Heart left ventricle (tissue), 16 donors: ENCODE measurements at regions not wholly inside any gene's neighbourhood (a gene's known extent, or its start where the extent isn't known, plus 50 kb on each side); places are given as distances from the start of the nearest gene placed in this dataset.

Experiments
- ATAC-seq, 4 donors: fragments of 200-7000 bp; cut with Tn5 transposase; one replicate each; pipeline ENCODE4 v1.9.1; 2020 to 2022; ENCODE audit warnings: moderate library complexity in 4 of 4, mild to moderate bottlenecking in 3 of 4, moderate number of reproducible peaks in 1 of 4
- DNase-seq, 5 donors: peaks; one replicate each; pipeline ENCODE4 v3.0.0-alpha.2; 2020
- H3K27ac ChIP-seq, 12 donors: fragments of 200-600 bp; sonication (generic) in 4 of 12; one replicate each; pipeline versions ENCODE4 v1.5.0 to v1.8.0; 2016 to 2022; ENCODE audit warnings: mild to moderate bottlenecking in 2 of 12
- H3K27me3 ChIP-seq, 9 donors: fragments of 200-600 bp; sonication (generic) in 2 of 9; one replicate each; pipeline versions ENCODE4 v1.5.1 to v1.8.0; 2016 to 2022; ENCODE audit warnings: mild to moderate bottlenecking in 3 of 9
- H3K36me3 ChIP-seq, 9 donors: fragments of 200-600 bp; sonication (generic) in 2 of 9; one replicate each; pipeline versions ENCODE4 v1.5.0 to v1.8.0; 2018 to 2022; ENCODE audit warnings: mild to moderate bottlenecking in 2 of 9
- H3K4me1 ChIP-seq, 12 donors: fragments of 200-600 bp; sonication (generic) in 4 of 12; one replicate each; pipeline versions ENCODE4 v1.5.0 to v1.8.0; 2016 to 2022; ENCODE audit warnings: mild to moderate bottlenecking in 3 of 12
- H3K4me3 ChIP-seq, 12 donors: fragments of 200-600 bp; sonication (generic) in 4 of 12; one replicate each; pipeline versions ENCODE4 v1.5.0 to v1.8.0; 2017 to 2022; ENCODE audit warnings: mild to moderate bottlenecking in 9 of 12, moderate library complexity in 4 of 12
- H3K9me3 ChIP-seq, 12 donors: fragments of 200-600 bp; sonication (generic) in 4 of 12; one replicate each; pipeline versions ENCODE4 v1.5.0 to v1.8.0; 2016 to 2022; ENCODE audit warnings: mild to moderate bottlenecking in 1 of 12
- CTCF ChIP-seq, 12 donors: fragments of 200-600 bp; sonication (generic) in 4 of 12; IDR thresholded peaks; one replicate each; pipeline versions ENCODE4 v1.5.0 to v1.8.0; 2018 to 2022; ENCODE audit warnings: antibody characterized with exemption in 12 of 12, mild to moderate bottlenecking in 5 of 12
- POLR2A ChIP-seq, 2 donors: fragments of 450-650 bp; IDR thresholded peaks; one replicate each; pipeline ENCODE4 v1.6.1; 2017; ENCODE audit warnings: antibody characterized with exemption in 2 of 2, mild to moderate bottlenecking in 2 of 2, moderate library complexity in 2 of 2
- WGBS, 4 donors: extraction: QIAGEN DNeasy Blood & Tissue Kit in 2 of 4; methylation state at CpG; one replicate each; pipeline versions ENCODE4 v1.1.5 to v1.1.7; 2013 to 2018; 5-methylcytosine and 5-hydroxymethylcytosine counted together
- intact Hi-C, 10 donors: fragments of 100-400 bp; cut with DNase I; formaldehyde crosslinking; loops; one replicate each; pipeline versions ENCODE4 v1.11.1 to v1.14.2; 2022
- donor health status: ischemic (EF 13 %, LVEDD 7.1; RV severe dilation, severe dysfunction).
- donor health status: healthy with polysubstance abuse.
- donor health status: DM: no; HTN: yes; CAD: no.
- donor health status: DM: no; HTN: no; CAD: no.
- donor health status: ischemic (EF 25% LVEDD 6.9; RV normal size, moderate dysfunction).
- donor health status: ischemic (EF 25% LVEDD 5.7; RV mildly dilated, moderate dysfunction).
- donor health status: healthy.
- donor health status: DM: yes; HTN: yes; CAD: no.
- donor health status: ischemic (EF 35%, LVEDD 5.7; RV mildly dilated, moderate dysfunction).
- donor health status: nonischemic (EF 11% LVEDD 7.7; RV severe dilation, severe dysfunction).
- donor health status: DM: yes; HTN: yes; CAD: no.
- donor health status: PGD.
- donor health status: ischemic (EF 29% LVEDD 5.4; RV normal size, mild dysfunction).
- donor health status: nonischemic (EF 23%, LVEDD 6.1; RV moderate dilation, normal function).

GRCh38 chr7:70913924-70914323 lies 218.0 kb upstream of the GALNT17 start:
- ATAC-seq: no peak
- Histone ChIP-seq H3K27ac (no peak overlapping the region), H3K4me3 (no peak overlapping the region), H3K27me3 (peaks cover 0 to 5% (median 0%) of the 10 kb centered on the region in 9 donors), H3K9me3 (no peaks in the 10 kb centered on the region), H3K4me1 (no peaks in the 10 kb centered on the region), H3K36me3 (no peaks in the 10 kb centered on the region)
- TF ChIP-seq POLR2A (IDR thresholded peaks at IDR 0.05) (no peak), CTCF (IDR thresholded peaks at IDR 0.05) (no peak)
- no peak for DNase-seq
- intact Hi-C loops: no loop called here
- WGBS, 4 donors: 73 to 89% (median 82%) methylated on average over 3 to 4 of the region's 4 CpGs

GRCh38 chr7:70915067-70915466 lies 216.9 kb upstream of the GALNT17 start:
- no peaks in the 10 kb centered on the region for H3K4me1 ChIP-seq
- no peak overlapping the region for H3K27ac ChIP-seq
- ATAC-seq: no peak
- peaks cover 0 to 12% (median 0%) of the 10 kb centered on the region in 9 donors for H3K27me3 ChIP-seq
- no peak overlapping the region for H3K4me3 ChIP-seq
- no peaks in the 10 kb centered on the region for H3K36me3 ChIP-seq
- H3K9me3 ChIP-seq: no peaks in the 10 kb centered on the region
- TF ChIP-seq POLR2A (IDR thresholded peaks at IDR 0.05) (no peak), CTCF (IDR thresholded peaks at IDR 0.05) (no peak)
- WGBS, 4 donors: 53 to 62% (median 56%) methylated on average over 2 of the region's 2 CpGs
- no peak for DNase-seq
- intact Hi-C loops: no loop called here

- H3K9me3 ChIP-seq: no peaks in the 10 kb centered on the region
Measured at GRCh38 chr7:70919481-70920073, 212.4 kb upstream of the GALNT17 start.

GRCh38 chr7:70920876-70921275 lies 211.1 kb upstream of the GALNT17 start:
- H3K4me1 ChIP-seq: no peaks in the 10 kb centered on the region
- DNase-seq (no peak), ATAC-seq (no peak)
- no peaks in the 10 kb centered on the region for H3K36me3 ChIP-seq
- no peak for TF ChIP-seq POLR2A (IDR thresholded peaks at IDR 0.05)
- no peak for TF ChIP-seq CTCF (IDR thresholded peaks at IDR 0.05)
- intact Hi-C loops: no loop called here
- H3K9me3 ChIP-seq: no peaks in the 10 kb centered on the region
- WGBS, 4 donors: 57 to 79% (median 65%) methylated on average over 1 of the region's 1 CpG
- H3K27me3 ChIP-seq: peaks cover 0 to 12% (median 0%) of the 10 kb centered on the region in 9 donors
- no peak overlapping the region for H3K4me3 ChIP-seq
- H3K27ac ChIP-seq: no peak overlapping the region

More at GRCh38 chr7:70919481-70920073, 212.4 kb upstream of the GALNT17 start:
- DNase-seq (no peak), ATAC-seq (no peak)
- Histone ChIP-seq H3K4me3 (no peak overlapping the region), H3K4me1 (no peaks in the 10 kb centered on the region), H3K36me3 (no peaks in the 10 kb centered on the region), H3K27me3 (peaks cover 0 to 12% (median 0%) of the 10 kb centered on the region in 9 donors), H3K27ac (no peak overlapping the region)
- WGBS, 4 donors: 39 to 53% (median 41%) methylated on average over 4 of the region's 4 CpGs
- intact Hi-C loops: no loop called here
- TF ChIP-seq CTCF (IDR thresholded peaks at IDR 0.05): no peak
- no peak for TF ChIP-seq POLR2A (IDR thresholded peaks at IDR 0.05)
